HG03432 (cell line): ENCODE measurements at regions not wholly inside any gene's neighbourhood (a gene's known extent, or its start where the extent isn't known, plus 50 kb on each side); places are given as distances from the start of the nearest gene placed in this dataset.
"Not testable (repeated sequence)": the region's sequence is repeated elsewhere in the genome, so short reads cannot be mapped to it uniquely, and the experiment has no call there.

Source experiments
- ATAC-seq: cut with Tn5 transposase; IDR thresholded peaks from one replicate; pipeline ENCODE4 v1.9.1; 2021; ENCODE audit warnings: mild to moderate bottlenecking, moderate library complexity; ENCODE audit not compliant: unreplicated experiment

GRCh38 chr5:35561396-35561795 is 56.3 kb upstream of the SPEF2 start:
- ATAC-seq = no peak

DNA sequence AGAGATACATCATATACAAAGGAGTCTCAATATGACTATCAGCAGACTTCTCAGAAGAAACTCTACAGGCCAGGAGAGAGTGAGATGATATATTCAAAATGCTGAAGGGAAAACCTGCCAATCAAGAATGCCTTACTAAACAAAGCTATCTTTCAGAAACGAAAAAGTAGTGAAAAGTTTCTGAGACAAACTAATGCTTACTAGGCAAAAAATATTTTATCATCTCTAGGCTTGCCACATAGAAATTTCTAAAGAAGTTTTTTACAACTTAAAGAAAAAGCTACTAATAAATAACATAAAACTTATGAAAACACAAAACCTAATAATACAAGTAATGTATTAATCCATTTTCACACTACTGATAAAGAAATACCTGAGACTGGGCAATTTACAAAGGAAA is 59.9 kb upstream of the SPEF2 start:
- ATAC-seq = no peak

GRCh38 chr5:35557199-35557598 is 60.5 kb upstream of the SPEF2 start:
- ATAC-seq = no peak

- ATAC-seq = no peak
Observed at GRCh38 chr5:35554016-35554415, 63.6 kb upstream of the SPEF2 start.

DNA sequence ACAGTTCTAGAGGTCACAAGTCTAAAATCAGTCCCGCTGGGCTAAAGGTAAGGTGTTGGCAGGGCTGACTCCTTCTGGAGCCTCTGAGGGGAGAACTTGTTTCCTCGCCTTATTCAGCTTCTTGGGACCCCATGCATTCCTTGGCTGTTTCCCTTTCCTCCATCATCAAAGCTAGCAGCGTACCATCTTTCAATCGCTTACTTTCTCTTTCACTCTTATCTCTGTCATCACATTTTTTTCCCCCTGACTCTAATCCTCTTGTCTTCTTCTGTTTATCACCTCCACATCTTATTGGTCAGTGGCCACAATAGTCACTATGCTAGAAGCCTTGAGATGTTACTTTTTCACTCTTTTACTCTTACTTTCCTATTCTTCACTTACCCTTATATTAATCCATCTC is 72.5 kb upstream of the SPEF2 start:
- no peak for ATAC-seq

DNA sequence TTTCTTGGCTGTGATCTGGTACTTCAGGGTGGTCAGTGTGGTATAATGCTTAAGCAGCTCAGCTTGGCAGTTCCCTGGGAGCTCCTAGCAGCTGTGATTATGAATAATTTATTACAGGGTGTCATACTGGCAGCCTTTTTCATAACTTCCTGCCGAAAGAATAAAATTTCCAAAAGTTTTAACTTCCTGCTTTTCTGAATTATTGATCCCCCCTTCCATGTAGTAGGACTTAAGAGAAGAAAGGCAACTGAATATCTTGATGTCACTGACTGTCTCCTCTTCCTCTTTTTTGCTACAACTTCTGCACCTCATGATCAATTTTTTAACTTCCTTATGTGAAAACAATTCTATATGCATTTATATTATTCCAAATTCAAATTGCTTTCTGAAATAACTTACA is 74.3 kb upstream of the SPEF2 start:
- ATAC-seq = no peak

GRCh38 chr5:35540002-35540401 is 77.7 kb upstream of the SPEF2 start:
- no peak for ATAC-seq

GRCh38 chr5:35538198-35538931 is 79.3 kb upstream of the SPEF2 start:
- no peak for ATAC-seq

GRCh38 chr5:35533156-35533555 is 84.5 kb upstream of the SPEF2 start:
- ATAC-seq = no peak

DNA sequence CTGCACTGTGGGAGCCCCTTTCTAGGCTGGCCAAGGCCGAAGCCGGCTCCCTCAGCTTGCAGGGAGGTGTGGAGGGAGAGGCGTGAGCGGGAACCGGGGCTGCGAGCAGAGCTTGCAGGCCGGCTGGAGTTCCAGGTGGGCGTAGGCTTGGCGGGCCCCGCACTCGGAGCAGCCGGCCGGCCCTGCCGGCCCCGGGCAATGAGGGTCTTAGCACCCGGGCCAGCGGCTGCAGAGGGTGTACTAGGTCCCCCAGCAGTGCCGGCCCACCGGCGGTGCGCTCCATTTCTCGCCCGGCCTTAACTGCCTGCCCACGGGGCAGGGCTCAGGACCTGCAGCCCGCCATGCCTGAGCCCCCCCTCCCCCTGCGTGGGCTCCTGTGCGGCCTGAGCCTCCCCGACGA is 86.1 kb upstream of the SPEF2 start:
- ATAC-seq = not testable (repeated sequence)

DNA sequence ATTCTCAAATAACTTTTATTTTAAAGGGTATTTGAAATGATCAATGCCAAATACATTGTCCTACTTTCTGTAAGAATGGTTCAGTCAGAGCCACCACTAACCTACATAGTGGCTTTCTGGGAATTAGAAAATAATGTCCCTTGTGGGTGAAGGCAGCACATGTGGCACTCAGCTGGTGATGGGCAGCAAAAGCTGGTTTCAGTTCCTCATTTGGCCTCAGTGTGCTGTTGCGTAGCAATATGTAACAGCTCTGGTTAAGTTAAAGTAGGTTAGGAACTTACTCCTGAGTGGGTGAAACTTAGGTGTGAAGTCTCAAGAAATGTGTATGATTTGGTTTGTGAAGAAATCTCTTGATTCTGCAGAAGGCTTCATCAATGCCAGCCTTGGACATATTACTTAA is 99.6 kb upstream of the SPEF2 start:
- ATAC-seq = peak; percentile 99

DNA sequence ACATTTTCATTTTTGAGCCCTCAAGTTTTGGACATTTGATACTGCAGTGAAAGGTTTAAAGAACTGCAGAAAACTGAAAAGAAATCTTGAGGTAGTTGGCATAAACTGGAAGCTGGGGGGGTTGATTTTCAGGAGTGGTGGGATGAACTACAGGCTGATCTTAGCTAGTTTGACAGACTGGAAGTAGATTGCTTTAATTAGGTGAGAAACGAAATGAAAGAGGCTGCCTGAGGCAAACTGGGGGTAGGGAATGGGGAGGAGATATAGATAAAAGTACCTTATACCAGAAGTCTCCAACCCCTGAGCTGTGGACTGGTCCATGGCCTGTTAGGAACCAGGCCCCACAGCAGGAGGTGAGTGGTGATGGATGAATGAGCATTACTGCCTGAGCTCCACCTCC is 101.4 kb upstream of the SPEF2 start:
- ATAC-seq = no peak

GRCh38 chr5:35513612-35514011 is 104.1 kb upstream of the SPEF2 start:
- ATAC-seq = no peak

DNA sequence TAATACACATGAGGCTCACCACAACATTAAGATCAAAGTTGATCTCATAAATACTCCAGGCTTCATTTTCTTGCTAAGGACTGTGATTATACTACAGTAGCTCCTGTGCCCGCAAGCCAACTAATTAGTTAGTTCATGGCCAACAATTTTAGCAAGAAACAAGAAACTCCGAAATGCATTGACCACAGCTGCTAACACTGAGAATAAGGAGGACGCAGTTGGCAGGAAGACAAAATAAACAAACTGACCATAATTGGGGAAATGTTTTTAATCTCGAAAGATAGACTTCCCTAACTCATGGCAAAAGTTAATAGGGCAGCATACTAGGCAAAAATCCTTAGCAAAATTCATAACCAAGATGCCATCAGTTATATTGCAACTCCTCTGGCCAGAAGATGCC is 115.5 kb upstream of the SPEF2 start:
- no peak for ATAC-seq

DNA sequence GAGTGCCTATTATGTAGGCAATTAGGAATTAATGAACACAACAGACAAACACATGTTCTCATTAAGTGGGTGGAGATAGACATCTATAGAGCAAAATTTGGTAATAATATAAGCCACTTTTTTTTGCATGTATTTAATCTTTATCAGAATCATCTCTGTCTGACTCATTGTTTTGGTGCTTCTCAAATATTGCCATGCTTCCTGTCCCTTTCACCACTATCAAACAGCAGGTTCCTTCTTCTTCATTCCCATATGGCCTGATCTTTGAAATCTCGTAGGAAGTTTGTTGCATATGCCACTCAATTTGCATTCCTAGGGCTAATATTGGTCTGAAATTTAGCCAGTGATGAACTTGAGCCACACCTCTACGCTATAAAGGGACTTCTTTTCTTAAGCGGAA is 128.9 kb upstream of the SPEF2 start:
- ATAC-seq = no peak

- ATAC-seq = no peak
Observed at GRCh38 chr5:35488055-35488454, 129.6 kb upstream of the SPEF2 start.

GRCh38 chr5:35487233-35488025 is 130.2 kb upstream of the SPEF2 start:
- no peak for ATAC-seq

GRCh38 chr5:35485487-35485886 is 132.2 kb upstream of the SPEF2 start:
- ATAC-seq = no peak

DNA sequence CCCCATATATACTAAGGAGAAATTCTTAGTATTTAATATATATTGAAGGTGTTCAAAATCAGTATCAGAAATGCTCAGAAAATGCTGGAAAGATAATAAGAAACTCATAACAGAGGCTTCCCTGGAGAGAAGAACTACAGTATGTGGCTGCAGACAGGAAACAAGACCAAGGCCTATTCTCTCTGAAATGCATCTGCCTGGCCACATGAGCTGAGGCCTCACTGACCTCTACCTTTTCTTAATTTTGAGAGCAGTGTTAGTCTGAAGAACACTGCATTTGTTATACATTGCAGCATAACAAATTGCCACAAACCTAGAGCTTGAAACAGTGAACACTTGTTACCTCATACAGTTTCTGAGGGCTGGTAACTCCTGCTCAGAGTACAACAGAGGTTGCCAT is 133.4 kb upstream of the SPEF2 start:
- ATAC-seq = no peak

DNA sequence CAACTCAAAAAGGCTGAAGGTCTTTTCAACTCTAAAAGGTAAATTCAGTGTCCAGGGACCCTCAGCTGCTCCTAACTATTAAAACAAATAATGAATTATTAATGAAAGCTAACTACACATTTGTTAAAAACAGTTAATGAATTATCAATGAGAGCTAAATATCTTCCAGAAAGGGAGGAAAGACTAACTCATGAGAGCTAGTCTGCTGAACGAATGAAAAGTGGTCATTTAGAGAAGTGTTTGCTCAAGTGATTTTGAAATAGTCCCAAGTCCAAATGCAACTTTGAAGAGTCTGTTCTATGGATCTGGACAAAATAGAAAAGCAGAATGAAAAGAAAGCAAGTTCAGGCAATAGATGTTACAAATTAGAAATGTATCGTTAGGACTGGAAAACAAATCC is 133.9 kb upstream of the SPEF2 start:
- no peak for ATAC-seq

DNA sequence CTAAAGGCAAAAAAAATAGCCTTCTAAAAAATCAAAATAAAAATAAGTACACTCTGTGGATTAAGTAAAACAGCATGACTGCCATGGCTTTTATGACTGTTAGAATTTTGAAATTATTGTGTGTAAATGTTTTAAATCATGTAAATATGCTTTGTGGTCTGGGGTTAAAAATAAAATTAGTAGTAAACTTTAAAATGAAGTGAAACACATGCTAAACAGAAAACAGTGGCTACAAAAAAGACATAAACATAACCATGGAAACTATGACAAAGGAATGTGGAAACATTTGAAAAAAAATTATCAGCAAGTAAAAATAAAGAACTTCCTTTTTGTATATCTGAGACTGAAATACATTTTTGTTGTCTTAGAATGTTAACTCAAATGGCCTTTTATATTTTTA is 134.5 kb upstream of the SPEF2 start:
- ATAC-seq = no peak

DNA sequence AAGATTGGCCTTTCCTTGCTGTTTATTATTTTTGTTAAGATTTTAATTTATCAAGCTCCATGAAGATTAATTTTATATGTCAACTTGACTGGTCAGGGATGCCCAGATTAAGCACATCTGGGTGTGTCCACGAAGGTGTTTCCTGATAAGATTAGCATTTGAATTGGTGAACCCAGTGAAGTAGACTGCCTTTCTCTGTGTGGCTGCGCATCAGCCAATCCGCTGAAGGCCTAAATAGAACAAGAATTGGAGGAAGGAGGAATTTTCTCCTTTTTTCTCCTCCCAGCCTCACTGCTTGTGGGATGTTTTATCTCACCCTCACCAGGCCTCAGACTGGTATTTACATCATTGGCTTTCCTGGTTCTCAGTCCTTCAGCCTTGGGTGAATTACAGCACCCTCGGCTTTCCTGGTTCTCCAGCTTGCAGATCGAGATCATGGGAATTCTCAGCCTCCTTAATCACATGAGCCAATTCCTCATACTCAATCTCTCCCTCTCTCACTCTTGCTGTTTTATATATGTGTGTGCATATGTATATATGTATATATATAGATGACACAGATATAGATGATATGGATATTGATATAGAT is 135.4 kb upstream of the SPEF2 start:
- no peak for ATAC-seq
